ENCODE measurements at regions not wholly inside any gene's neighbourhood (a gene's known extent, or its start where the extent isn't known, plus 50 kb on each side); places are given as distances from the start of the nearest gene placed in this dataset.

- no peak overlapping the region for H3K4me3 ChIP-seq (ENCODE audit: low read depth, low read length)
- no peak for TF ChIP-seq CTCF (IDR thresholded peaks at IDR 0.05; ENCODE audit: low read depth, low read length)
These were observed 433.0 kb downstream of the PTPRU start for GRCh38 chr1:29669158-29669871.

DNA sequence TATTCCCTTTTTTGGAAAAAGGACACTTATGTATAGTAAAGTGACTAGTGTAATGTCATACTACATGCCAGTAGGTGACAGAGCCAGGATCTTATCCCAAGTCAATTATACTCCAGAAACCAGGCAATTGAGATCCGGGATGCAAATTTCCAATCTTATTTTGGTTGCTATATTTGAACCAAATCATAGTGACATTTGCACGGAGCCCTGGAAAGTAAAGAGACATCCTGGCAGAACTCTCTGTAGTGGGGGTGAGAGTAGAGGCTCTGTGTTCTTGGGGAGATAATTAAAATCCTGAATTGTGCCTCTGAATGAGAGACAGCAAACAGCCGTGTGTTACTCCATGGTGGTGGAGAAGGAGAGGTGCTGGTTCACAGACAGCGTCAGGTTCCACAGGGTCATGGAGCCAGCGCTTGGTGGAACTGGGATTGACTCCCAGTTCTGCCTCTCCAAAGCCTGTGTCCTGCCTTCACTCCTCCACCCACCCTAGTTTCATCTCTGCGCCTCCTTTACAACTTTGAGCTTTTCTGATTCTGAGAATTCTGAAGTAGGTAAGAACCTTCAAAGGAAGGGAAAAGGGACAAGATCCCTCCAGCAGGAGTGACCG is 432.3 kb downstream of the PTPRU start:
- H3K4me3 ChIP-seq (ENCODE audit: low read depth, low read length) = no peak overlapping the region
- no peak for TF ChIP-seq CTCF (IDR thresholded peaks at IDR 0.05; ENCODE audit: low read depth, low read length)

DNA sequence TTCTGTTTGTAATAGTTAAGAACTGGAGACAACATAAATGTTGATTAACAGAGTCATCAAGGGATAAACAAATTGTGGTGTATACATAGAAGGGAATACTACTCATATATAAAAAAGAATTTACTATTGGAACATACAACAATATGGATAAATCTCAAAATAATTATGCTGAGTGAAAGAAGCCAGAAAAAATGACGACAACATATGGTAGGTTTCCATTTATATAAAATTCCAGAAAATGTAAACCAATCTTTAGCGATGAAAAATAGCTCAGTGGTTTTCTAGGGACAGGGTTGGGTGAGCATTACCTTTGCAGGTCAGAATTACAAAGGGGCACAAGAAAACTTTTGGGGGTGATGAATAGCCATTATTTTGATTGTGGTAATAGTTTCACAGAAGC is 431.6 kb downstream of the PTPRU start:
- H3K4me3 ChIP-seq (ENCODE audit: low read depth, low read length) = no peak overlapping the region
- no peak for TF ChIP-seq CTCF (IDR thresholded peaks at IDR 0.05; ENCODE audit: low read depth, low read length)

DNA sequence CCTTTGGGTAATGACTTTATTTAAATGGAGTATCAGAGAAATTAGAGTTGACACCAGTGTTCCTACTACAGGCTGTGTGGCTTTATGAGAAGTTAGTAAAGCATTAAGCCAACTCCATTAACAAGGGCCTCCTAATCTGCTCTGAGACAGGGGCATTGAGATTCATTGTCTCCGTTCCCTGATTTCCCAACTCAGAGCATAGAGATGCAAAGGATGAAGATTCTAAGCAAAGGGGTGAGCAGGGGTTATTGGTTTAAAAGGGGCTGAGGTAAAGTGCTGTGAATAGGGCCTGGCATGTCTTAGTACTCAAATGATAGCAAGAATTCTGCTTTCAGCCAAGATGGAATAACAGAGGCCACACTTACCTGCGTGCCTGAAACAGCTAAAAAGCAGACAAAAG is 428.4 kb downstream of the PTPRU start:
- no peak for TF ChIP-seq CTCF (IDR thresholded peaks at IDR 0.05; ENCODE audit: low read depth, low read length)
- no peak overlapping the region for H3K4me3 ChIP-seq (ENCODE audit: low read depth, low read length)

DNA sequence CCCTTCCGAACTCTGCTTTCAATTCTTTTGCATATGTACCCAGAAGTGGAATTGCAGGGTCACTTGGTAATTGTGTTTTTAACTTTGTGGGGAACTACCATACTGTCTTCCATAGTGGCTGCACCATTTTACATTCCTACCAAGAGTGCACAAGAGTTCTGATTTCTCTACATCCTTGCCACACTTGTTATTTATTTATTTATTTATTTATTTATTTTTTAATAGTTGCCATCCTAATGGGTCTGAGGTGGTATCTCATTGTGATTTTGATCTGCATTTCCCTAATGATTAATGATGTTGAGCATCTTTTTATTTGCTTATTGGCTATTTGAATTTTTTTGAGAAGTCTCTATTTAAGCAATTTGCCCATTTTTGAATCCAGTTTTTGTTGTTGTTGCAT is 422.4 kb downstream of the PTPRU start:
- no peak for TF ChIP-seq CTCF (IDR thresholded peaks at IDR 0.05; ENCODE audit: low read depth, low read length)
- no peak overlapping the region for H3K4me3 ChIP-seq (ENCODE audit: low read depth, low read length)

- no peak for TF ChIP-seq CTCF (IDR thresholded peaks at IDR 0.05; ENCODE audit: low read depth, low read length)
- H3K4me3 ChIP-seq (ENCODE audit: low read depth, low read length) = no peak overlapping the region
These were observed 421.5 kb downstream of the PTPRU start for GRCh38 chr1:29657816-29658215.

Measured in WI38 (cell line).